Vagina (tissue), 2 donors: ENCODE measurements at regions not wholly inside any gene's neighbourhood (a gene's known extent, or its start where the extent isn't known, plus 50 kb on each side); places are given as distances from the start of the nearest gene placed in this dataset.

Source experiments
- POLR2A ChIP-seq, 2 donors: fragments of 450-650 bp; IDR thresholded peaks; one replicate each; pipeline ENCODE4 v1.6.1; 2017; ENCODE audit warnings: antibody characterized with exemption in 2 of 2, mild to moderate bottlenecking in 2 of 2, moderate library complexity in 2 of 2
- POLR2AphosphoS5 ChIP-seq, 2 donors: sonication (generic); formaldehyde crosslinking; IDR thresholded peaks; one replicate each; pipeline ENCODE4 v1.9.0; 2017; ENCODE audit warnings: antibody characterized with exemption in 2 of 2, mild to moderate bottlenecking in 2 of 2, low read depth in 1 of 2; ENCODE audit not compliant: insufficient read depth in 1 of 2
- TF ChIP-seq, protein P1 (sequence below), 3 experiments: fragments of 450-650 bp in 2 of 3; fragments of 200-600 bp in 1 of 3; sonication (generic) in 1 of 3; IDR thresholded peaks; one replicate each; pipeline ENCODE4 v1.5.1; 2017 to 2019; ENCODE audit warnings: antibody characterized with exemption in 3 of 3, mild to moderate bottlenecking in 2 of 3, moderate library complexity in 2 of 3

GRCh38 chr5:128842241-128842640 lies 123.0 kb upstream of the SLC27A6 start:
- TF ChIP-seq POLR2A (IDR thresholded peaks at IDR 0.05) (no peak), POLR2AphosphoS5 (IDR thresholded peaks at IDR 0.05; ENCODE audit: insufficient read depth in 1 of 2, low read depth in 1 of 2) (no peak)
- TF ChIP-seq, protein P1, sequence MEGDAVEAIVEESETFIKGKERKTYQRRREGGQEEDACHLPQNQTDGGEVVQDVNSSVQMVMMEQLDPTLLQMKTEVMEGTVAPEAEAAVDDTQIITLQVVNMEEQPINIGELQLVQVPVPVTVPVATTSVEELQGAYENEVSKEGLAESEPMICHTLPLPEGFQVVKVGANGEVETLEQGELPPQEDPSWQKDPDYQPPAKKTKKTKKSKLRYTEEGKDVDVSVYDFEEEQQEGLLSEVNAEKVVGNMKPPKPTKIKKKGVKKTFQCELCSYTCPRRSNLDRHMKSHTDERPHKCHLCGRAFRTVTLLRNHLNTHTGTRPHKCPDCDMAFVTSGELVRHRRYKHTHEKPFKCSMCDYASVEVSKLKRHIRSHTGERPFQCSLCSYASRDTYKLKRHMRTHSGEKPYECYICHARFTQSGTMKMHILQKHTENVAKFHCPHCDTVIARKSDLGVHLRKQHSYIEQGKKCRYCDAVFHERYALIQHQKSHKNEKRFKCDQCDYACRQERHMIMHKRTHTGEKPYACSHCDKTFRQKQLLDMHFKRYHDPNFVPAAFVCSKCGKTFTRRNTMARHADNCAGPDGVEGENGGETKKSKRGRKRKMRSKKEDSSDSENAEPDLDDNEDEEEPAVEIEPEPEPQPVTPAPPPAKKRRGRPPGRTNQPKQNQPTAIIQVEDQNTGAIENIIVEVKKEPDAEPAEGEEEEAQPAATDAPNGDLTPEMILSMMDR (IDR thresholded peaks at IDR 0.05), result no peak
